ENCODE measurements at regions not wholly inside any gene's neighbourhood (a gene's known extent, or its start where the extent isn't known, plus 50 kb on each side); places are given as distances from the start of the nearest gene placed in this dataset.
"Not testable (repeated sequence)": the region's sequence is repeated elsewhere in the genome, so short reads cannot be mapped to it uniquely, and the experiment has no call there.

DNA sequence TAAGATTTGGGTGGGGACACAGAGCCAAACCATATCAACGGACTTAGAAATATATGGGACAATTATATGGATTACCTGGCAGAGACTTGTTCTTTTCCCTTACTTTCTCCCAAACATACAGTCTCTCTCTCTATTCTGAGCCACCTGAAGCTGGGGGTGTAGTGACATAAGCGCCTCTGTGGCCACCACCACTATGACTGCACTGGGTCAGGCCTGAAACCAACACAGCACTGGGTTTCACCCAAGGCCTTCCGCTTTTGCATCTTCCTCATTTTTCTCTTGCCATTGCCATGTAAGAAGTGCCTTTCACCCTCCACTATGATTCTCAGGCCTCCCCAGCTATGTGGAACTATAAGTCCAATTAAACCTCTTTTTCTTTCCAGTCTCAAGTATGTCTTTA lies 514.5 kb upstream of the FOXG1 start:
- H3K9me1 ChIP-seq (ENCODE audit: insufficient read depth, low read length); CTCF ChIA-PET; in situ Hi-C loops (cut with MboI; ENCODE audit: low sequenced_read_pairs); H3K4me2 ChIP-seq (ENCODE audit: low read depth, low read length); H3K79me1 ChIP-seq (ENCODE audit: low read depth in 1 of 2, low read length in 2 of 2); H4K20me1 ChIP-seq (ENCODE audit: insufficient read depth, low read length); H3K4me1 ChIP-seq (ENCODE audit: control insufficient read depth, insufficient read depth, low read length); H3K27ac ChIP-seq (ENCODE audit: insufficient read depth, low read length); dilution Hi-C loops (cut with HindIII; ENCODE audit: low sequenced_read_pairs, unreplicated experiment); H2BK5ac ChIP-seq (ENCODE audit: low read depth, low read length, poor library complexity, severe bottlenecking); H3K27me3 ChIP-seq (ENCODE audit: control insufficient read depth, insufficient read depth, low read length); H2AFZ ChIP-seq (replicated peaks; ENCODE audit: low read length, poor library complexity); H3K14ac ChIP-seq (replicated peaks; ENCODE audit: low read depth, low read length); ATAC-seq (ENCODE audit: low read depth); H2AK9ac ChIP-seq (replicated peaks; ENCODE audit: low read depth, low read length, poor library complexity); POLR2A ChIA-PET (ENCODE audit: unreplicated experiment); H3K36me3 ChIP-seq (ENCODE audit: control insufficient read depth, insufficient read depth, low read length); H2BK15ac ChIP-seq (ENCODE audit: low read depth, low read length); H3K56ac ChIP-seq (ENCODE audit: extremely low read depth, insufficient read depth, low read length); H2BK20ac ChIP-seq (ENCODE audit: low read depth, low read length); intact Hi-C loops (cut with micrococcal nuclease); H4K5ac ChIP-seq (ENCODE audit: low read depth, low read length); DNase-seq; BruUV-seq (replicated peaks); H3K4ac ChIP-seq (ENCODE audit: low read depth, low read length); H4K91ac ChIP-seq (ENCODE audit: insufficient read depth, low read depth, low read length); H3K18ac ChIP-seq (ENCODE audit: low read depth, low read length); H3K4me3 ChIP-seq (ENCODE audit: insufficient read depth, low read depth, low read length); H4K8ac ChIP-seq (ENCODE audit: low read depth in 2 of 2, low read length in 2 of 2); H3K9ac ChIP-seq (ENCODE audit: low read depth, low read length); H3K23ac ChIP-seq (ENCODE audit: low read depth, low read length); H2BK120ac ChIP-seq (ENCODE audit: low read depth, low read length); H2AK5ac ChIP-seq (ENCODE audit: low read depth, low read length): not testable (repeated sequence)
- H3K9me3 ChIP-seq (ENCODE audit: control insufficient read depth, insufficient read depth, low read length): peaks cover 16% of the 10 kb centered on the region; the same call in 1 of the 2 replicates
- WGBS, 2 experiments (ENCODE audit: extremely low coverage in 2 of 2, insufficient read length in 1 of 2): no CpG with 5 or more reads among the region's 3 CpGs

All from IMR-90 (cell line).